WTC11 (cell line): ENCODE measurements at regions not wholly inside any gene's neighbourhood (a gene's known extent, or its start where the extent isn't known, plus 50 kb on each side); places are given as distances from the start of the nearest gene placed in this dataset.
A peak's percentile ranks its signal among the peaks of the same experiment; 100 is the strongest.
"Not testable (repeated sequence)": the region's sequence is repeated elsewhere in the genome, so short reads cannot be mapped to it uniquely, and the experiment has no call there.

Experiments used
- ATAC-seq: fragments of 200-7000 bp; cut with Tn5 transposase; 2 replicates; pipeline ENCODE4 v1.10.0; 2021; ENCODE audit warnings: mild to moderate bottlenecking, moderate library complexity
- CTCF ChIA-PET: fragments of 300-600 bp; sonication (Branson Sonifier 250); formaldehyde crosslinking; loops from one replicate; lab custom pipeline; 2021; ENCODE audit warnings: antibody characterized with exemption; lab: Charles Lee
- POLR2A ChIA-PET: fragments of 350-600 bp; sonication (Branson Sonifier 250); formaldehyde crosslinking; loops from one replicate; lab custom pipeline; 2021; ENCODE audit warnings: antibody characterized with exemption; lab: Charles Lee
- DNase-seq: peaks from one replicate; pipeline ENCODE4 v3.0.0; 2021; ENCODE audit warnings: low spot score
- H3K27ac Mint-ChIP-seq: 2 replicates; pipeline ENCODE4 v1.8.0; 2021; ENCODE audit warnings: mixed read lengths
- H3K27me3 Mint-ChIP-seq: 2 replicates; pipeline ENCODE4 v1.8.0; 2021; ENCODE audit warnings: low read depth, mild to moderate bottlenecking, moderate library complexity, mixed read lengths
- H3K36me3 Mint-ChIP-seq: 2 replicates; pipeline ENCODE4 v1.8.0; 2021; ENCODE audit warnings: mixed read lengths
- H3K4me1 Mint-ChIP-seq: 2 replicates; pipeline ENCODE4 v1.8.0; 2022; ENCODE audit warnings: mixed read lengths
- H3K4me3 Mint-ChIP-seq: 2 replicates; pipeline ENCODE4 v1.8.0; 2021; ENCODE audit warnings: mild to moderate bottlenecking, moderate library complexity, mixed read lengths
- H3K9me3 Mint-ChIP-seq: 2 replicates; pipeline ENCODE4 v1.8.0; 2021; ENCODE audit warnings: mixed read lengths
- ATF2 ChIP-seq: sonication (generic); formaldehyde crosslinking; IDR thresholded peaks from 2 replicates; pipeline ENCODE4 v1.8.1; 2022; ENCODE audit warnings: low read depth, missing genetic modification reagents, borderline replicate concordance
- CREM ChIP-seq: sonication (generic); formaldehyde crosslinking; IDR thresholded peaks from 2 replicates; pipeline ENCODE4 v1.8.1; 2022; ENCODE audit warnings: mild to moderate bottlenecking, missing genetic modification reagents, moderate library complexity
- ERG ChIP-seq: fragments of 250-450 bp; sonication (Bioruptor Pico); IDR thresholded peaks from 2 replicates; pipeline ENCODE4 v1.8.0; 2021; ENCODE audit warnings: mild to moderate bottlenecking
- GTF2I ChIP-seq: fragments of 250-450 bp; sonication (Bioruptor Pico); conservative IDR thresholded peaks from 2 replicates; pipeline ENCODE4 v1.4.0; 2021; ENCODE audit warnings: mild to moderate bottlenecking
- IRF1 ChIP-seq: sonication (generic); formaldehyde crosslinking; IDR thresholded peaks from 2 replicates; pipeline ENCODE4 v1.8.0; 2023; ENCODE audit warnings: missing genetic modification reagents
- JAZF1 ChIP-seq: fragments of 250-450 bp; sonication (Bioruptor Pico); IDR thresholded peaks from 2 replicates; pipeline ENCODE4 v1.9.0; 2021; ENCODE audit warnings: moderate library complexity, mild to moderate bottlenecking, inconsistent platforms
- NFATC4 ChIP-seq: fragments of 250-450 bp; sonication (Bioruptor Pico); IDR thresholded peaks from 2 replicates; pipeline ENCODE4 v1.9.0; 2021; ENCODE audit warnings: mild to moderate bottlenecking
- NFE2L1 ChIP-seq: sonication (generic); formaldehyde crosslinking; IDR thresholded peaks from 2 replicates; pipeline ENCODE4 v1.8.1; 2023; ENCODE audit warnings: missing genetic modification reagents
- NR3C1 ChIP-seq: sonication (generic); formaldehyde crosslinking; conservative IDR thresholded peaks from 2 replicates; pipeline ENCODE4 v1.8.1; 2023; ENCODE audit warnings: low read depth, mild to moderate bottlenecking, missing genetic modification reagents
- PRDM15 ChIP-seq: sonication (generic); formaldehyde crosslinking; IDR thresholded peaks from 2 replicates; pipeline ENCODE4 v1.8.0; 2022; ENCODE audit warnings: missing genetic modification reagents
- STAT6 ChIP-seq: sonication (generic); formaldehyde crosslinking; conservative IDR thresholded peaks from 2 replicates; pipeline ENCODE4 v1.8.1; 2023; ENCODE audit warnings: mild to moderate bottlenecking, low read depth, missing genetic modification reagents, moderate library complexity
- TEAD1 ChIP-seq: sonication (generic); formaldehyde crosslinking; IDR thresholded peaks from 2 replicates; pipeline ENCODE4 v1.8.0; 2022; ENCODE audit warnings: mild to moderate bottlenecking, missing genetic modification reagents
- TEAD4 ChIP-seq: sonication (generic); formaldehyde crosslinking; IDR thresholded peaks from 2 replicates; pipeline ENCODE4 v1.8.0; 2022; ENCODE audit warnings: mild to moderate bottlenecking, missing genetic modification reagents
- TP53 ChIP-seq: sonication (generic); formaldehyde crosslinking; IDR thresholded peaks from 2 replicates; pipeline ENCODE4 v1.8.1; 2023; ENCODE audit warnings: mild to moderate bottlenecking, missing genetic modification reagents
- ZNF317 ChIP-seq: sonication (generic); formaldehyde crosslinking; IDR thresholded peaks from 2 replicates; pipeline ENCODE4 v1.8.1; 2023; ENCODE audit warnings: low read depth, mild to moderate bottlenecking, moderate library complexity, missing genetic modification reagents, borderline replicate concordance
- ZNF416 ChIP-seq: fragments of 250-450 bp; sonication (Bioruptor Pico); IDR thresholded peaks from 2 replicates; pipeline ENCODE4 v1.9.0; 2021; ENCODE audit warnings: mild to moderate bottlenecking, inconsistent platforms
- ZNF425 ChIP-seq: fragments of 250-450 bp; sonication (Bioruptor Pico); conservative IDR thresholded peaks from 2 replicates; pipeline ENCODE4 v1.9.0; 2021; ENCODE audit warnings: mild to moderate bottlenecking

- H3K27me3 Mint-ChIP-seq, H3K4me3 Mint-ChIP-seq, CTCF ChIA-PET, POLR2A ChIA-PET, ATAC-seq, H3K27ac Mint-ChIP-seq, H3K4me1 Mint-ChIP-seq, DNase-seq, H3K9me3 Mint-ChIP-seq, H3K36me3 Mint-ChIP-seq: not testable (repeated sequence)
Observed at GRCh38 chr15:92800416-92801055, 99.6 kb upstream of the CHD2 start.

GRCh38 chr15:92801056-92801773 is 98.9 kb upstream of the CHD2 start:
- not testable (repeated sequence) for H3K4me1 Mint-ChIP-seq, H3K9me3 Mint-ChIP-seq, DNase-seq, H3K4me3 Mint-ChIP-seq, ATAC-seq, H3K36me3 Mint-ChIP-seq, H3K27ac Mint-ChIP-seq, H3K27me3 Mint-ChIP-seq
- ChIA-PET POLR2A (interaction anchor here (1.2 kb wide), 1 partner anchor 81 kb away, joined by 5 read pairs; no protein-coding TSS in a partner anchor), CTCF (interaction anchor here (0.6 to 2.1 kb wide), 4 partner anchors 54 to 117 kb away, joined by 3 to 4 read pairs (median 4); no protein-coding TSS in a partner anchor)

- no peak for ATAC-seq
- peak overlapping the region; percentile 69 for H3K27ac Mint-ChIP-seq
- POLR2A ChIA-PET, result interaction anchor here (1.2 kb wide), 1 partner anchor 80 kb away, joined by 5 read pairs; no protein-coding TSS in a partner anchor
- no peak for TF ChIP-seq NR3C1 (CRISPR knock-in tag)
- no peak for TF ChIP-seq STAT6 (CRISPR knock-in tag)
- TF ChIP-seq JAZF1 (CRISPR knock-in tag), result no peak
- TF ChIP-seq PRDM15 (CRISPR knock-in tag), result no peak
- no peak for TF ChIP-seq ATF2 (CRISPR knock-in tag)
- TF ChIP-seq ZNF416 (CRISPR knock-in tag), result no peak
- no peak for TF ChIP-seq TEAD1
- no peak for TF ChIP-seq TP53 (CRISPR knock-in tag)
- no peak for TF ChIP-seq NFATC4 (CRISPR knock-in tag)
- no peak for TF ChIP-seq NFE2L1 (CRISPR knock-in tag)
- TF ChIP-seq ZNF317 (CRISPR knock-in tag), result no peak
- no peak for TF ChIP-seq ZNF425 (CRISPR knock-in tag)
- TF ChIP-seq GTF2I (CRISPR knock-in tag), result no peak
- TF ChIP-seq CREM (CRISPR knock-in tag), result no peak
- no peak for TF ChIP-seq IRF1 (CRISPR knock-in tag)
- TF ChIP-seq TEAD4, result no peak
- TF ChIP-seq ERG, result no peak
Observed at GRCh38 chr15:92801774-92802464, 98.2 kb upstream of the CHD2 start.

More at GRCh38 chr15:92801774-92802464, 98.2 kb upstream of the CHD2 start:
- no peak overlapping the region for H3K4me3 Mint-ChIP-seq
- no peaks in the 10 kb centered on the region for H3K27me3 Mint-ChIP-seq
- H3K9me3 Mint-ChIP-seq, result no peaks in the 10 kb centered on the region
- CTCF ChIA-PET, result interaction anchor here (0.6 to 2.1 kb wide), 4 partner anchors 55 to 116 kb away, joined by 3 to 4 read pairs (median 4); no protein-coding TSS in a partner anchor
- peaks cover 8% of the 10 kb centered on the region for H3K4me1 Mint-ChIP-seq
- DNase-seq, result no peak
- H3K36me3 Mint-ChIP-seq, result no peaks in the 10 kb centered on the region
